ENCODE measurements at regions not wholly inside any gene's neighbourhood (a gene's known extent, or its start where the extent isn't known, plus 50 kb on each side); places are given as distances from the start of the nearest gene placed in this dataset.
"Not testable (repeated sequence)": the region's sequence is repeated elsewhere in the genome, so short reads cannot be mapped to it uniquely, and the experiment has no call there.

GRCh38 chr1:190685676-190686075 lies 208.0 kb upstream of the BRINP3 start:
- TF ChIP-seq, protein P1, sequence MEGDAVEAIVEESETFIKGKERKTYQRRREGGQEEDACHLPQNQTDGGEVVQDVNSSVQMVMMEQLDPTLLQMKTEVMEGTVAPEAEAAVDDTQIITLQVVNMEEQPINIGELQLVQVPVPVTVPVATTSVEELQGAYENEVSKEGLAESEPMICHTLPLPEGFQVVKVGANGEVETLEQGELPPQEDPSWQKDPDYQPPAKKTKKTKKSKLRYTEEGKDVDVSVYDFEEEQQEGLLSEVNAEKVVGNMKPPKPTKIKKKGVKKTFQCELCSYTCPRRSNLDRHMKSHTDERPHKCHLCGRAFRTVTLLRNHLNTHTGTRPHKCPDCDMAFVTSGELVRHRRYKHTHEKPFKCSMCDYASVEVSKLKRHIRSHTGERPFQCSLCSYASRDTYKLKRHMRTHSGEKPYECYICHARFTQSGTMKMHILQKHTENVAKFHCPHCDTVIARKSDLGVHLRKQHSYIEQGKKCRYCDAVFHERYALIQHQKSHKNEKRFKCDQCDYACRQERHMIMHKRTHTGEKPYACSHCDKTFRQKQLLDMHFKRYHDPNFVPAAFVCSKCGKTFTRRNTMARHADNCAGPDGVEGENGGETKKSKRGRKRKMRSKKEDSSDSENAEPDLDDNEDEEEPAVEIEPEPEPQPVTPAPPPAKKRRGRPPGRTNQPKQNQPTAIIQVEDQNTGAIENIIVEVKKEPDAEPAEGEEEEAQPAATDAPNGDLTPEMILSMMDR (conservative IDR thresholded peaks at IDR 0.05; ENCODE audit: low read depth, low read length) = no peak
- DNase-seq (ENCODE audit: low read depth) = no peak
- H3K4me3 ChIP-seq (ENCODE audit: low read length) = no peak overlapping the region

- TF ChIP-seq, protein P1 (conservative IDR thresholded peaks at IDR 0.05; ENCODE audit: low read depth, low read length) = no peak
- H3K4me3 ChIP-seq (ENCODE audit: low read length) = no peak overlapping the region
- no peak for DNase-seq (ENCODE audit: low read depth)
These were observed 210.4 kb upstream of the BRINP3 start for GRCh38 chr1:190688096-190688495.

DNA sequence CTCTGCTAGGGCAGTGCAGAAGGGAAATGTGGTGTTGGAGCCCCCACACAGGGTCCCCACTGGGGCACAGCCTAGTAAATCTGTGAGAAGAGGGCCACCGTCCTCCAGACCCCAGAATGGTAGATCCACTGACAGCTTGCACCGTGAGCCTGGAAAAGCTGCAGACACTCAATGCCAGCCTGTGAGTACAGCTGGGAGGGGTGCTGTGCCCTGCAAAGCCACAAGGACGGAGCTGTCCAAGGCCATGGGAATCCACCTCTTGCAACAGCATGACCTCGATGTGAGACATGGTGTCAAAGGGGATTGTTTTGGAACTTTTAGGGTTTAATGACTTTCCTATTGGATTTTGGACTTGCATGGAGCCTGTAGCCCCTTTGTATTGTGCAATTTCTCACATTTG lies 220.8 kb upstream of the BRINP3 start:
- not testable (repeated sequence) for DNase-seq (ENCODE audit: low read depth); H3K4me3 ChIP-seq (ENCODE audit: low read length)

- TF ChIP-seq, protein P1 (conservative IDR thresholded peaks at IDR 0.05; ENCODE audit: low read depth, low read length) = no peak
- DNase-seq (ENCODE audit: low read depth) = no peak
- no peak overlapping the region for H3K4me3 ChIP-seq (ENCODE audit: low read length)
These were observed 221.5 kb upstream of the BRINP3 start for GRCh38 chr1:190699165-190699564.

DNA sequence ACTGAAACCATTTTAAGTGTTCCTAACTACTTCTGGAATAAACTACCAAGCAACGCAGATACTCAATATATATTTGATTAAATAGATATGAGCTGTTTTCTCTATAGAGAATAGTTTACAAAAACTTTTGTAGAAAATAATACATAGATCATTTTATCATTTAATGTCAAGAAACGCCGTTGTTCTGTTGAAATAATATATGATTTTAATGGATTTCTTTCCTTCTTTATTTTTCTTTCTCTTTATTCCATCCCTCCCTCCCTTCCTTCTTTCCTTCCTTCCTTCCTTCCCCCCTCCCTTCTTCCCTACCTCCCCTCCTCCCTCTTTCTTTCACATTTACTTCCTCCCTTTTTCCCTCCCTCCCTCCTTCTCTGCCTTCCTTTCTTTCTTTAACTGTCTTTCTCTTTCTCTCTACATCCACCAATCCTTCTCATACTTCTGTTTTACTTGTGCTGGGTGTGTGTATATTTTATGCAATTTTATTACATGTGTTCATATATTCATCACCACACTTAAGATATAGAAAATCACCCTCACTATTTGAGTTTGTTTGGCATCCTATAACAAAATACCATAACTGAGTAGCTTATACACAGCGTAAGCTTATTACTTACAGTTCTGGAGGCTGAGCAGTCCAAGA lies 230.9 kb upstream of the BRINP3 start:
- H3K4me3 ChIP-seq (ENCODE audit: low read length) = no peak overlapping the region
- TF ChIP-seq, protein P1 (conservative IDR thresholded peaks at IDR 0.05; ENCODE audit: low read depth, low read length) = no peak
- no peak for DNase-seq (ENCODE audit: low read depth)

GRCh38 chr1:190711069-190711468 lies 233.4 kb upstream of the BRINP3 start:
- no peak overlapping the region for H3K4me3 ChIP-seq (ENCODE audit: low read length)
- DNase-seq (ENCODE audit: low read depth) = no peak

DNA sequence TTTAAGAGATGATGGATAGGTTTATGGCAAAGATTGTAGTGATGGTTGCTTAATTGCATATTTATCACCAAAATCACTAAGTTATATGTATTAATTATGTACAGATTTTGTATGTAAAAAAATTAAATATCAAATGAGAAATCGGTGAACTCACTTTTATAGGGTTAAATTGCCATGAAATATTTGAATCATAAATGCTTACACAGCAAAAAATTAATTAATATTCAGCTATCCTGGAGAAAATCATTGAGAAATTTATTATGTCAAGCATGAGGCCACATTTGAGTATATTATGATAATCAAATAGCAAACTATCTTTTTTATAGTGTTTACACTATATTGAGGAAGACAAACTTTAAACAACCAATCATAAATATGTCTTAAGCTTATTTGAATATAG lies 239.4 kb upstream of the BRINP3 start:
- no peak for DNase-seq (ENCODE audit: low read depth)
- TF ChIP-seq, protein P1 (conservative IDR thresholded peaks at IDR 0.05; ENCODE audit: low read depth, low read length) = no peak
- no peak overlapping the region for H3K4me3 ChIP-seq (ENCODE audit: low read length)

More at GRCh38 chr1:190711069-190711468, 233.4 kb upstream of the BRINP3 start:
- TF ChIP-seq, protein P1 (conservative IDR thresholded peaks at IDR 0.05; ENCODE audit: low read depth, low read length) = no peak
